HEK293 (cell line): ENCODE measurements at regions not wholly inside any gene's neighbourhood (a gene's known extent, or its start where the extent isn't known, plus 50 kb on each side); places are given as distances from the start of the nearest gene placed in this dataset.

ENCODE experiments used
- MEIS1 ChIP-seq: sonication (generic); formaldehyde crosslinking; IDR thresholded peaks from 2 replicates; pipeline ENCODE4 v1.8.1; 2022; ENCODE audit warnings: missing genetic modification reagents, mild to moderate bottlenecking, borderline replicate concordance
- ZFP69B ChIP-seq: fragments of 450-650 bp; formaldehyde crosslinking; IDR thresholded peaks from 2 replicates; pipeline ENCODE4 v1.5.1; 2016; ENCODE audit warnings: missing biosample characterization, missing genetic modification characterization
- ZNF132 ChIP-seq: fragments of 450-650 bp; formaldehyde crosslinking; IDR thresholded peaks from 2 replicates; pipeline ENCODE4 v1.5.1; 2017; ENCODE audit warnings: missing biosample characterization, missing genetic modification characterization, borderline replicate concordance
- ZNF175 ChIP-seq: fragments of 450-650 bp; formaldehyde crosslinking; IDR thresholded peaks from 2 replicates; pipeline ENCODE4 v1.5.1; 2016; ENCODE audit warnings: missing biosample characterization, missing genetic modification characterization
- ZNF76 ChIP-seq: fragments of 450-650 bp; formaldehyde crosslinking; IDR thresholded peaks from 2 replicates; pipeline ENCODE4; 2016; ENCODE audit warnings: low read depth, missing biosample characterization, missing genetic modification characterization, borderline replicate concordance
- ZNF837 ChIP-seq: fragments of 450-650 bp; formaldehyde crosslinking; IDR thresholded peaks from 2 replicates; pipeline ENCODE4 v1.5.1; 2016; ENCODE audit warnings: missing biosample characterization, missing genetic modification characterization

DNA sequence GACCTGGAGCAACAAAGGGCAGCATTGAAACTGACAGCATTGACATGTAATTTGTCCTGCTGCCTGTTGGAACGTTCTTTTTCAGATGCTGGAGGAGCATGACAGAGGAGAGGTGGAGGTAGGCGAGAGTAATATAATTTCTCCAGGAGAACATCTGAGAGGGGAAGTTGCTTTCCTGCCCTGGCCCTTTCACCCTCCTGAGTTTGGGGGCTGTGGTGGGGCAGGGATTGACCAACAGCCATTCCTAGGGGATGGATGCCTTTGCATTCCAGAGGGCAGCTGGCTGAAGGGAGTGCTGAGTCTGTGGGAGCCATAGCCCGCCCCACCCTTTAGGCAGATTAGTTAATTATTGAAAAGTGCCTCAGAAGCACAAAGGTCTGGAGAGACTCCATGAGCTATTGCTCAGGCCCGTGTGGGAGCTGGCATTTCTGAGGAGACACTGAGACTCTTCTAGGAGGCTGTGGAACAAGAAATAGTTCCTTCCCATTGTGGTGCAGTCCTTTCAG, 73.5 kb downstream of the ARF6 start:
- TF ChIP-seq ZNF837, result no peak
- TF ChIP-seq ZFP69B (tag by site-specific recombination), result no peak
- no peak for TF ChIP-seq ZNF175
- TF ChIP-seq ZNF132 (tag by site-specific recombination), result no peak
- no peak for TF ChIP-seq MEIS1
- TF ChIP-seq ZNF76 (tag by site-specific recombination), result no peak
